MCF 10A (cell line): ENCODE measurements at regions not wholly inside any gene's neighbourhood (a gene's known extent, or its start where the extent isn't known, plus 50 kb on each side); places are given as distances from the start of the nearest gene placed in this dataset.
A peak's percentile ranks its signal among the peaks of the same experiment; 100 is the strongest.

Experiments
- BruUV-seq: library from RNA; stranded (reverse); fragments of 400-500 nt; replicated peaks from 2 replicates; lab custom pipeline; 2021; lab: Mats Ljungman, UMichigan
- CTCF ChIA-PET: fragments of 300-600 bp; sonication (Branson Sonifier 250); formaldehyde crosslinking; extraction: SDS; loops from one replicate; lab custom pipeline; 2021; ENCODE audit warnings: antibody characterized with exemption, inconsistent platforms; lab: Yijun Ruan, JAX
- POLR2A ChIA-PET: fragments of 300-600, 350-650 bp; sonication (Branson Sonifier 250); formaldehyde crosslinking; extraction: SDS; loops from one replicate; lab custom pipeline; 2020; ENCODE audit warnings: antibody characterized with exemption, inconsistent platforms; lab: Yijun Ruan, JAX
- DNase-seq: peaks from one replicate; pipeline ENCODE4 v3.0.0-alpha.2; 2018; ENCODE audit not compliant: unreplicated experiment
- H3K27ac Mint-ChIP-seq: one replicate; pipeline ENCODE4 v1.8.0; 2022; ENCODE audit warnings: mild to moderate bottlenecking, low read depth, mixed read lengths; ENCODE audit not compliant: unreplicated experiment
- H3K27me3 Mint-ChIP-seq: one replicate; pipeline ENCODE4 v1.8.0; 2022; ENCODE audit warnings: mixed read lengths; ENCODE audit not compliant: insufficient read depth, unreplicated experiment
- H3K36me3 Mint-ChIP-seq: one replicate; pipeline ENCODE4 v1.8.0; 2022; ENCODE audit warnings: mild to moderate bottlenecking, moderate library complexity, mixed read lengths; ENCODE audit not compliant: insufficient read depth, unreplicated experiment
- H3K4me1 Mint-ChIP-seq: one replicate; pipeline ENCODE4 v1.8.0; 2022; ENCODE audit warnings: mixed read lengths; ENCODE audit not compliant: insufficient read depth, unreplicated experiment
- H3K4me3 Mint-ChIP-seq: one replicate; pipeline ENCODE4 v1.8.0; 2022; ENCODE audit warnings: mild to moderate bottlenecking, moderate library complexity, mixed read lengths; ENCODE audit not compliant: unreplicated experiment
- H3K9me3 Mint-ChIP-seq: one replicate; pipeline ENCODE4 v1.8.0; 2022; ENCODE audit warnings: mixed read lengths; ENCODE audit not compliant: unreplicated experiment
- intact Hi-C: fragments of 100-400 bp; cut with micrococcal nuclease; formaldehyde crosslinking; loops from 2 replicates; pipeline ENCODE4 v1.14.1; 2022
- TF ChIP-seq, protein P1 (sequence below): fragments of 200-600 bp; IDR thresholded peaks from one replicate; pipeline ENCODE4 v1.8.0; 2022; ENCODE audit warnings: antibody characterized with exemption, mild to moderate bottlenecking; ENCODE audit not compliant: unreplicated experiment

DNA sequence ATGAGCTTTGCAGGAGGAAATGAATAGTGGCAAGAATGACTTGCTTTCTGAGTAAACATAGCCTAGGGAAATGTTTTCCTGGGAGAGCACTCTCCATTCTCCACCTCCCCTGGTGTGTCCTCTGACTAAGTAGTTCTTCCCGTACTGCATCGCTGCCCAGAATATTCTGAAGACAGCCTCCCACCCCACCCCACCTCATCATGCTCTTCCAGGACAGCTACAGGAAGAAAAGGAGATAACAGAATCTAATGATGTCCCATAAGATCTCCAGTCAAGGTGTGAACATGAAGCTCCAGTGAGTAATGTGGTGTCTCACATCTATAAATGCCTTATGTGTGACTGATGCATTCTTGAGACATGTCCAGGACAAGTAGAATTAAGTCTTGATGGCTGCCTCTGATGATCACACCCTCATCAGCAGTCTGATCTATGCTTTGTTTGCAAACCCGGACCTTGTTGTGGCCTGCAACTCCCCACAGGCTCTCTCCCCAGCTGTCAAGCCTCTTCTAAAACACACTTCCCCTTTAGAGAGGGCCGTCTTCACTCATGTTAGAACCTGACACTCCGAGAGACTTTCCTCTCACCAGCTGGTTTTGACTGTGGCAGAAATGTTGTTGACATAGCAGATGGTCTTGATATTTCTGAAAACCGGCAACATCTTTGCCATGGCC lies 183.0 kb downstream of the CYYR1 start:
- Mint-ChIP-seq H3K27ac (peak overlapping the region; percentile 93), H3K27me3 (no peaks in the 10 kb centered on the region), H3K4me1 (peaks cover 48% of the 10 kb centered on the region), H3K4me3 (peak overlapping the region; percentile 28), H3K9me3 (no peaks in the 10 kb centered on the region), H3K36me3 (peaks cover 5% of the 10 kb centered on the region)
- POLR2A ChIA-PET: interaction anchor here (0.5 to 2.9 kb wide), 26 partner anchors 10 to 655 kb away, joined by 3 to 29 read pairs (median 5); partner anchors contain the start of genes APP, ATP5PF and GABPA
- CTCF ChIA-PET: interaction anchor here (0.9 to 1.2 kb wide), 4 partner anchors 169 to 495 kb away, joined by 3 read pairs; no protein-coding TSS in a partner anchor
- DNase-seq: peak; percentile 75
- BruUV-seq: TSS peak; percentile 83
- intact Hi-C loops: no loop called here
- TF ChIP-seq, protein P1, sequence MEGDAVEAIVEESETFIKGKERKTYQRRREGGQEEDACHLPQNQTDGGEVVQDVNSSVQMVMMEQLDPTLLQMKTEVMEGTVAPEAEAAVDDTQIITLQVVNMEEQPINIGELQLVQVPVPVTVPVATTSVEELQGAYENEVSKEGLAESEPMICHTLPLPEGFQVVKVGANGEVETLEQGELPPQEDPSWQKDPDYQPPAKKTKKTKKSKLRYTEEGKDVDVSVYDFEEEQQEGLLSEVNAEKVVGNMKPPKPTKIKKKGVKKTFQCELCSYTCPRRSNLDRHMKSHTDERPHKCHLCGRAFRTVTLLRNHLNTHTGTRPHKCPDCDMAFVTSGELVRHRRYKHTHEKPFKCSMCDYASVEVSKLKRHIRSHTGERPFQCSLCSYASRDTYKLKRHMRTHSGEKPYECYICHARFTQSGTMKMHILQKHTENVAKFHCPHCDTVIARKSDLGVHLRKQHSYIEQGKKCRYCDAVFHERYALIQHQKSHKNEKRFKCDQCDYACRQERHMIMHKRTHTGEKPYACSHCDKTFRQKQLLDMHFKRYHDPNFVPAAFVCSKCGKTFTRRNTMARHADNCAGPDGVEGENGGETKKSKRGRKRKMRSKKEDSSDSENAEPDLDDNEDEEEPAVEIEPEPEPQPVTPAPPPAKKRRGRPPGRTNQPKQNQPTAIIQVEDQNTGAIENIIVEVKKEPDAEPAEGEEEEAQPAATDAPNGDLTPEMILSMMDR: no peak

DNA sequence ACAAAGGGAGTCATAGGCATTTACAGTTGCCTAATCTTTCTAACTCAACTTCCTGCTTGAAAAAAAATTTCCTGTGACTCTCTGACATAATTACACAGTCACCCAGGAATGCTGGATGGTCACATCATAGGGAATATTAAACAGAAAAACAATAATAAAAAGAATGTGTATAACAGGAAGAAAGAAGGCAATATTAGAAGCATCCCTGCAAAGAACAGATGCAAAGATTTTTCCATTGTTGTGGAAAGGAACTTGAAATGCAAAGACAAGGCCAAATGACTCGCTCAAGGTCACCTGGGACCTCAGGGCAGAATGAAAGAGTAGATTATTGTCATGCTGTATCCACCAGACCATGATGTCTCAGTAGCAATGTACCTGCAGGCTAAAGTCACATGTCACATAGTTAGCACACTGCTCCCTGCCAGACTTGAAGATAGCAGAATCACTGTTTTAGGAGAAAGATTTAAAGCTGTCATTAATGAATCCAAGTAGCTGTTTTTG lies 184.3 kb downstream of the CYYR1 start:
- peak overlapping the region; percentile 93 for H3K27ac Mint-ChIP-seq
- H3K4me1 Mint-ChIP-seq: peaks cover 43% of the 10 kb centered on the region
- ChIA-PET CTCF (interaction anchor here (0.6 to 1.0 kb wide), 4 partner anchors 12 to 236 kb away, joined by 3 read pairs; no protein-coding TSS in a partner anchor), POLR2A (interaction anchor here (0.6 to 2.9 kb wide), 13 partner anchors 15 to 289 kb away, joined by 3 to 16 read pairs (median 6); no protein-coding TSS in a partner anchor)
- TF ChIP-seq, protein P1: no peak
- intact Hi-C loops: no loop called here
- no TSS peak for BruUV-seq
- DNase-seq: peak; percentile 47
- H3K9me3 Mint-ChIP-seq: no peaks in the 10 kb centered on the region
- no peaks in the 10 kb centered on the region for H3K27me3 Mint-ChIP-seq
- H3K4me3 Mint-ChIP-seq: no peak overlapping the region
- H3K36me3 Mint-ChIP-seq: peaks cover 5% of the 10 kb centered on the region

DNA sequence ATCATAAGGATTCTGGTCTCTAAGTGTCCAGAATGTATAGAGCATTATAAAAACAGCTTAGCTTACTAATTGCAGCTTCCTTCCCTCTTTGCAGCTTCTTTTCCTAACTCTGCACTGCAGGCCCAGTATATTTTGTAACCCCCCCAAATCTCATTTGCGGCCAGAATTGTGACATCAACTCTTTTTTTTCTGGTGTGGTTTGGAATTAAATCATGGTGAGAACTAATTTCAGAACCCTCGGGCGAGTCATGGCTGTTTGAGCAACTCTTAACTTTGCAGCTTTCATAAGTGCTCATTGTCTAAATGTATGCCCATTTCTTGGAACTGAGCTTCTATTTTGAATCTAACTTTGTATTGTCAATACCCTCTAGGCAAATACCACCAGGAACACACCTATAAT lies 187.4 kb downstream of the CYYR1 start:
- ChIA-PET POLR2A (interaction anchor here (1.1 to 1.2 kb wide), 2 partner anchors 209 to 216 kb away, joined by 3 to 5 read pairs; no protein-coding TSS in a partner anchor), CTCF (interaction anchor here (0.7 to 1.3 kb wide), 2 partner anchors 24 to 86 kb away, joined by 3 read pairs; no protein-coding TSS in a partner anchor)
- TF ChIP-seq, protein P1: no peak
- intact Hi-C loops: no loop called here
- no peak overlapping the region for H3K4me3 Mint-ChIP-seq
- H3K9me3 Mint-ChIP-seq: no peaks in the 10 kb centered on the region
- H3K27me3 Mint-ChIP-seq: no peaks in the 10 kb centered on the region
- peaks cover 32% of the 10 kb centered on the region for H3K4me1 Mint-ChIP-seq
- BruUV-seq: no TSS peak
- H3K36me3 Mint-ChIP-seq: no peaks in the 10 kb centered on the region
- no peak overlapping the region for H3K27ac Mint-ChIP-seq
- peak; percentile 62 for DNase-seq

DNA sequence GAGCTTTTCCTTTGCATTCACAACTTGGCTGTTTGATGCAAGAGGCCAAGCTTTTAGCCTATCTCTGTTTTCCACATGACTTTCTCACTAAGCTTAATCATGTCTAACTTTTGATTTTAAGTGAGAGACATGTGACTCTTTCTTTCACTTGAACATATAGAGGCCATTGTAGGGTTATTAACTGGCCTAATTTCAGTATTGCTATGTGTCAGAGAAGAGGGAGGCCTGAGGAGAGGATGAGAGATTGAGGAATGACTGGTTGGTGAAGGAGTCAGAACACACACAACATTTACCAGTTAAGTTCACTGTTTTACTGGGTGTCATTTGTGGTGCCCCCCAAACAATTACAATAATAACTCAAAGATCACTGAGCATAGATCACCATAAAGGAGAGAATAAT lies 193.5 kb downstream of the CYYR1 start:
- ChIA-PET POLR2A (no interaction called here), CTCF (no interaction called here)
- Mint-ChIP-seq H3K36me3 (no peaks in the 10 kb centered on the region), H3K27me3 (no peaks in the 10 kb centered on the region), H3K27ac (no peak overlapping the region), H3K4me1 (peaks cover 7% of the 10 kb centered on the region), H3K4me3 (no peak overlapping the region), H3K9me3 (no peaks in the 10 kb centered on the region)
- BruUV-seq: no TSS peak
- TF ChIP-seq, protein P1: no peak
- intact Hi-C loops: no loop called here
- no peak for DNase-seq
